ENCODE measurements at regions not wholly inside any gene's neighbourhood (a gene's known extent, or its start where the extent isn't known, plus 50 kb on each side); places are given as distances from the start of the nearest gene placed in this dataset.

DNA sequence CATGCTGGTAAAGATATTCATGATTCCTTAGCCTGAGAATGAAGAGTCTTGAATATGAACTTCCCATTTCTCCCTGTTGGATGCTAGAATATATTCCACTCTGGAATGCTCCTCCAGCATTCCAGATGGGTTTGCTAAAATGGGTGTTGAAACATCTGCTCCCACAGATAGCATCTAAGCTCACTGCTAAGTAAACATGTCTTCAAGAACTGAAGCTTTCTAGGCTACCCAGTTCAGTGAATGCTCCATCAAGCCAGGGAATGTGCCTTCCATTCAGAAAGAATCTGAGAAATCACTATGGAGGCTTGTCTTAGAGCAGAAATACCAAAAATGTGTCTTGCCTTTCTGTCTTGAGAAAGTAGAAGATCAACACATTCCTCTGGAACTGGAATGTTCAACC, 81.1 kb downstream of the TNFSF18 start:
- Mint-ChIP-seq H3K36me3 (ENCODE audit: low read depth) (no peaks in the 10 kb centered on the region), H3K27me3 (ENCODE audit: low read depth) (peaks cover 2% of the 10 kb centered on the region), H3K4me3 (no peak overlapping the region), H3K27ac (no peak overlapping the region), H3K4me1 (ENCODE audit: low read depth) (peaks cover 18% of the 10 kb centered on the region), H3K9me3 (no peaks in the 10 kb centered on the region)
- intact Hi-C loops (cut with micrococcal nuclease) = no loop called here
- CTCF ChIA-PET = no interaction called here
- DNase-seq = no peak

- H3K27me3 Mint-ChIP-seq (ENCODE audit: low read depth) = peaks cover 2% of the 10 kb centered on the region
- intact Hi-C loops (cut with micrococcal nuclease) = no loop called here
- CTCF ChIA-PET = no interaction called here
- H3K9me3 Mint-ChIP-seq = no peaks in the 10 kb centered on the region
- peaks cover 18% of the 10 kb centered on the region for H3K4me1 Mint-ChIP-seq (ENCODE audit: low read depth)
- H3K36me3 Mint-ChIP-seq (ENCODE audit: low read depth) = no peaks in the 10 kb centered on the region
- DNase-seq = no peak
- no peak overlapping the region for H3K4me3 Mint-ChIP-seq
- H3K27ac Mint-ChIP-seq = no peak overlapping the region
These were observed 80.6 kb downstream of the TNFSF18 start for GRCh38 chr1:172970186-172970585.

DNA sequence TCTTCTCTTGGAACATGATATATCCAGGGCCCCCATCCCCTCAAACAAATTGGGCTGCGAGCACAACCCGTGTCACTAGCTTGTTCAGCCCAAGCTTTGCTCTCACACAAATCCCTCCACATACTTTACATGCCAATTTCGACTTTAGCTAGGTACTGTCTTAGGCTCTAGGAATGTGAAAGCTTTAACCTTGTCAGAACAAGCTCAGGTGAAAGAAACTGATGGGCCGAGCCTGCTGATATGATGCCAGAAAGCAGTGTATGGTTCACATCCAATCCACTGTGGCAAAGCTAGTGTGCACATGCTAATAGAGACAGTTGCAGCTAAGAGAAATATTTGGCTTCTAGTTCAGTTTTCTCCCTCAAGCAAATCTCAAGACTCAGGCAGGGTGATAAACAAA, 79.5 kb downstream of the TNFSF18 start:
- Mint-ChIP-seq H3K4me3 (no peak overlapping the region), H3K4me1 (ENCODE audit: low read depth) (peaks cover 18% of the 10 kb centered on the region), H3K27ac (no peak overlapping the region), H3K36me3 (ENCODE audit: low read depth) (no peaks in the 10 kb centered on the region), H3K9me3 (no peaks in the 10 kb centered on the region), H3K27me3 (ENCODE audit: low read depth) (peaks cover 2% of the 10 kb centered on the region)
- CTCF ChIA-PET = no interaction called here
- no peak for DNase-seq
- intact Hi-C loops (cut with micrococcal nuclease) = no loop called here

- Mint-ChIP-seq H3K9me3 (no peaks in the 10 kb centered on the region), H3K27me3 (ENCODE audit: low read depth) (peaks cover 2% of the 10 kb centered on the region), H3K27ac (no peak overlapping the region), H3K4me3 (no peak overlapping the region), H3K4me1 (ENCODE audit: low read depth) (peaks cover 12% of the 10 kb centered on the region), H3K36me3 (ENCODE audit: low read depth) (no peaks in the 10 kb centered on the region)
- DNase-seq = no peak
- intact Hi-C loops (cut with micrococcal nuclease) = no loop called here
- CTCF ChIA-PET = no interaction called here
These were observed 78.5 kb downstream of the TNFSF18 start for GRCh38 chr1:172972258-172972657.

DNA sequence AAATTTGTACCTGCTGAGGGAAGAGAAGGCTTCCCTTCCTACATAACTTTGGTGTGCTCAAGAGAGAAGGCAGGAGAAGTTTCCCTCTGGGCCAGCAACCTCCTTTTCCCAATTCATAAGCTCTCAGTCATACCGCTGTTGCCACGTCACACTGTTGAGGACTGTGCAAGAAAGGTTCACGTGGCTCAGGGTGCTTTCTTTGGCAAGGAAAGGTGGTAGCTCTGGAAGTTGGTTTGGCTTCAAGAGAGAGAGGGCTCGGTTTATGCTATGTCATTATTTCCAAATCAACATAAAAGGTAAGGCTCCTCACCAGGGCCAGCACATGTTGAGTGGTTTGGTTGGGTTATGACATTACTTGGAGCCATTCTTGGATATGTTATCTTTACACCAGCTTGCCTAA, 77.3 kb downstream of the TNFSF18 start:
- no peaks in the 10 kb centered on the region for H3K9me3 Mint-ChIP-seq
- intact Hi-C loops (cut with micrococcal nuclease) = no loop called here
- CTCF ChIA-PET = no interaction called here

GRCh38 chr1:172976222-172977041, 74.3 kb downstream of the TNFSF18 start:
- H3K4me3 Mint-ChIP-seq = no peak overlapping the region
- H3K9me3 Mint-ChIP-seq = no peaks in the 10 kb centered on the region
- no peaks in the 10 kb centered on the region for H3K36me3 Mint-ChIP-seq (ENCODE audit: low read depth)
- H3K27ac Mint-ChIP-seq = no peak overlapping the region
- intact Hi-C loops (cut with micrococcal nuclease) = no loop called here
- H3K4me1 Mint-ChIP-seq (ENCODE audit: low read depth) = no peaks in the 10 kb centered on the region
- DNase-seq = no peak
- H3K27me3 Mint-ChIP-seq (ENCODE audit: low read depth) = no peaks in the 10 kb centered on the region
- CTCF ChIA-PET = no interaction called here

More for the DNA sequence above, 77.3 kb downstream of the TNFSF18 start:
- peaks cover 2% of the 10 kb centered on the region for H3K27me3 Mint-ChIP-seq (ENCODE audit: low read depth)
- no peaks in the 10 kb centered on the region for H3K36me3 Mint-ChIP-seq (ENCODE audit: low read depth)
- no peak for DNase-seq
- H3K27ac Mint-ChIP-seq = no peak overlapping the region
- peaks cover 6% of the 10 kb centered on the region for H3K4me1 Mint-ChIP-seq (ENCODE audit: low read depth)
- no peak overlapping the region for H3K4me3 Mint-ChIP-seq

DNA sequence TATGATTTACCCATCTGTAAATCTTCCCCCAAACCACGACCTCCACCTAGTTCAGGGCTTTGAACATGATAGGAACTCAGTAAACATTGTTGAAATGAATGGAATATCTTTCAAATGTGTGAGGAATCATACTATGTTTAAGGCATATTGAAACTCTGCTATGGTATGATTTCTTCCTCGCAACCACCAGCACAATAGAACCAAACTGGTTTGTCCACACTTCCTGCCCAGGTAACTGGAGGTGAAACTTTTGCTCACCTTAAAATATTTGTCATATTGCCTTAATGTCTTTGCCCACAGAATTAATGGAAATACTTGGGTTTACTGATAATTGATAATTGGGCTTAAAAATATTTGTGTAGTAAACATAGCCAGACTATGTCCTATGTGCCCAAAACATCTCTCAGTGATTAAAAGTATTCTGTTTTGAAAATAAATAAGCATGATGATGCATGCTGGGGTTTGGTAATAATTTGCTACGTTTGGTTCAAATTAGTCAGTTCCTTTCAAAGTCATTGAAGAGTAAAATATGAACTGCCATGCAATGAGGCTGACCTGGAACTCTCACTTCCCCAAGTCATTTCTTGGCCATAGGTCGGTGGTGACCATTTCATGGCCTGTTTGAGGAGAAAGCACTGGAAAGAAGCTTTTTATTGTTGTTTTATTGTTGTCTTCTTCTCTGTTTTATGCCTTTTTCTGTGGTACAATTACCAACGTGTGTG, 73.3 kb downstream of the TNFSF18 start:
- H3K36me3 Mint-ChIP-seq (ENCODE audit: low read depth) = no peaks in the 10 kb centered on the region
- no peaks in the 10 kb centered on the region for H3K27me3 Mint-ChIP-seq (ENCODE audit: low read depth)
- H3K27ac Mint-ChIP-seq = no peak overlapping the region
- CTCF ChIA-PET = no interaction called here
- no peak overlapping the region for H3K4me3 Mint-ChIP-seq
- no peaks in the 10 kb centered on the region for H3K4me1 Mint-ChIP-seq (ENCODE audit: low read depth)
- no peak for DNase-seq
- intact Hi-C loops (cut with micrococcal nuclease) = no loop called here
- H3K9me3 Mint-ChIP-seq = no peaks in the 10 kb centered on the region

GRCh38 chr1:172978595-172978994, 72.1 kb downstream of the TNFSF18 start:
- Mint-ChIP-seq H3K4me3 (no peak overlapping the region), H3K9me3 (no peaks in the 10 kb centered on the region), H3K27ac (no peak overlapping the region), H3K36me3 (ENCODE audit: low read depth) (no peaks in the 10 kb centered on the region), H3K27me3 (ENCODE audit: low read depth) (no peaks in the 10 kb centered on the region), H3K4me1 (ENCODE audit: low read depth) (no peaks in the 10 kb centered on the region)
- CTCF ChIA-PET = no interaction called here
- intact Hi-C loops (cut with micrococcal nuclease) = no loop called here
- no peak for DNase-seq

- DNase-seq = no peak
- Mint-ChIP-seq H3K9me3 (no peaks in the 10 kb centered on the region), H3K27me3 (ENCODE audit: low read depth) (no peaks in the 10 kb centered on the region), H3K4me3 (no peak overlapping the region), H3K4me1 (ENCODE audit: low read depth) (no peaks in the 10 kb centered on the region), H3K27ac (no peak overlapping the region), H3K36me3 (ENCODE audit: low read depth) (no peaks in the 10 kb centered on the region)
- CTCF ChIA-PET = no interaction called here
- intact Hi-C loops (cut with micrococcal nuclease) = no loop called here
These were observed 70.9 kb downstream of the TNFSF18 start for GRCh38 chr1:172979828-172980227.

DNA sequence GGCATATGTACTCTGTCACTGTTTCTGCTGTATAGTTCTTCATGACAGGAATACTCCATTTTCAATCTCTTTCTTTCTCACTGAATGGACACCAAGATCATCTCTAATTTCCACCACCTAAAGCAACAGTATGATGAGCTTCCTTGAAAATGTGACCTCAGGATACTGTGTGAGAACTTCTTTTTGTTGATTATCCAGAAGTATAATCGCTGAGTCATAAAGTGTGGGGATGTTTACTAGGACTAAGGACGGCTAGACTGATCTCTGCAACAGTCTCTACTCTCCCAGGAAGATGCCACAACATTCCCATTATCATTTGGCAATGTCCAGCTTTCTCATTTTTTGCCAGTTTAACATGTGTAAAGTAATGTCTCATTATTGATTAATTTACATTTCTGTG, 70.3 kb downstream of the TNFSF18 start:
- CTCF ChIA-PET = no interaction called here
- no peaks in the 10 kb centered on the region for H3K9me3 Mint-ChIP-seq
- H3K36me3 Mint-ChIP-seq (ENCODE audit: low read depth) = no peaks in the 10 kb centered on the region
- no peak for DNase-seq
- intact Hi-C loops (cut with micrococcal nuclease) = no loop called here
- H3K4me1 Mint-ChIP-seq (ENCODE audit: low read depth) = no peaks in the 10 kb centered on the region
- H3K27ac Mint-ChIP-seq = no peak overlapping the region
- no peaks in the 10 kb centered on the region for H3K27me3 Mint-ChIP-seq (ENCODE audit: low read depth)
- no peak overlapping the region for H3K4me3 Mint-ChIP-seq

DNA sequence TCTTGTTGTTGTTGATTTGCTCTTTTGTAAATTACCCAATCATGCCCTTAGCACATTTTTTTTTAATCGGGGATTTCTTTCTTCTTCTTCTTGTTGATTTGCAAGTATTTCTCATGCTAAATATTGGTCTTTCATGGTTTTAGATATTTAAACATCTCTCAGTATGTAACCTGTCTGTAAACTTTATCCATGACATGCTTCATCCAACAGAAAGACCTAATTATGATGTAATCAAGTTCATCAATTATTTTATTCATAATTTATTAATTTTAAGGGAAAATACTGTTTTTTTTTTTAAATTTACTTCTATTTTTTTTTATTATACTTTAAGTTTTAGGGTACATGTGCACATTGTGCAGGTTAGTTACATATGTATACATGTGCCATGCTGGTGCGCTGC, 69.8 kb downstream of the TNFSF18 start:
- CTCF ChIA-PET = no interaction called here
- H3K27ac Mint-ChIP-seq = no peak overlapping the region
- no peaks in the 10 kb centered on the region for H3K4me1 Mint-ChIP-seq (ENCODE audit: low read depth)
- no peak for DNase-seq
- no peak overlapping the region for H3K4me3 Mint-ChIP-seq
- intact Hi-C loops (cut with micrococcal nuclease) = no loop called here
- no peaks in the 10 kb centered on the region for H3K9me3 Mint-ChIP-seq
- H3K36me3 Mint-ChIP-seq (ENCODE audit: low read depth) = no peaks in the 10 kb centered on the region
- no peaks in the 10 kb centered on the region for H3K27me3 Mint-ChIP-seq (ENCODE audit: low read depth)
